ENCODE measurements at regions not wholly inside any gene's neighbourhood (a gene's known extent, or its start where the extent isn't known, plus 50 kb on each side); places are given as distances from the start of the nearest gene placed in this dataset.

DNA sequence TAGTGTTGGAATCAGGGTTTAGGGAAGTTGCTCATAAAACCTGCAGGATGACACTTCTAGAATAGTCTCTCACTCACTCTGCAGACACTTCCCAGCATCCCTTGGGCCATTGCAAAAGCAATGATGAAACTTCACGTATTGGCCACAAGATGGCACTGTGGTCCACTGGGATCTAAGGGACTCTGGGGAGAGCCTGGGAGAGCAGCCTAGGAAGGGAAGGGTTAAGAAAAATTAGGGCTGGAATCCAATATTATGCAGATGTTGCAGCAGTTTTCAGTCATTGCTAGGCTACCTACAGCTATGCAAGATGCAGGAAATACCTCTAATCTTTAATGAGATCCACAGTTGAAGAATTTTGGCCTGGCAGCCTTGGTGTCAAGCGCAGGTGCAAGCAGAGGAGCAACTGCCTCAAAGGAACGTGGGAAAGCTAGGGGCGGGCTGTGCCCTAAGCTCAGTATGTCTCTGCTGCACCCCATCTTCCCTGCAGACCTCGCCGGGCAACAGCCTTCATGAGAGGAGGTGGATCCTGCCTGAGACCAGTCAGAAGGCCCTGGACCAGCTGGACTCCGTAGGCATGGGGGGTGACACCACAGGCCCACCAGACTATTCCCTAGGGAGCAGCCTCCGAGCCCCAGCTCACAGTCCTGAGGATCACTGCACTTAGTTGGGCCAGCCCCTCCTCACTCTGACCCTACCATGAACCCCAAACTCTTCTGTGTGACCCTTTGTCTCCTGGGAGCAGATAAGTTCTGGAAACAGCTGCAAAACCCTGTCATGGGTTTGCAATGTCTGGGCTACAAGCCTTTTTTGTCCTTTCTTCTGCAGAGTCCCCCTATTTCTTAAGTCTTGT, 127.9 kb upstream of the PRSS58 start:
- TF ChIP-seq, protein P1, sequence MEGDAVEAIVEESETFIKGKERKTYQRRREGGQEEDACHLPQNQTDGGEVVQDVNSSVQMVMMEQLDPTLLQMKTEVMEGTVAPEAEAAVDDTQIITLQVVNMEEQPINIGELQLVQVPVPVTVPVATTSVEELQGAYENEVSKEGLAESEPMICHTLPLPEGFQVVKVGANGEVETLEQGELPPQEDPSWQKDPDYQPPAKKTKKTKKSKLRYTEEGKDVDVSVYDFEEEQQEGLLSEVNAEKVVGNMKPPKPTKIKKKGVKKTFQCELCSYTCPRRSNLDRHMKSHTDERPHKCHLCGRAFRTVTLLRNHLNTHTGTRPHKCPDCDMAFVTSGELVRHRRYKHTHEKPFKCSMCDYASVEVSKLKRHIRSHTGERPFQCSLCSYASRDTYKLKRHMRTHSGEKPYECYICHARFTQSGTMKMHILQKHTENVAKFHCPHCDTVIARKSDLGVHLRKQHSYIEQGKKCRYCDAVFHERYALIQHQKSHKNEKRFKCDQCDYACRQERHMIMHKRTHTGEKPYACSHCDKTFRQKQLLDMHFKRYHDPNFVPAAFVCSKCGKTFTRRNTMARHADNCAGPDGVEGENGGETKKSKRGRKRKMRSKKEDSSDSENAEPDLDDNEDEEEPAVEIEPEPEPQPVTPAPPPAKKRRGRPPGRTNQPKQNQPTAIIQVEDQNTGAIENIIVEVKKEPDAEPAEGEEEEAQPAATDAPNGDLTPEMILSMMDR (IDR thresholded peaks at IDR 0.05; ENCODE audit: extremely low read depth, insufficient read depth, missing control alignments): peak; percentile 71
- peak; percentile 38 for DNase-seq (ENCODE audit: low spot score)
- in situ Hi-C loops (cut with MboI; ENCODE audit: low pct_unique_long_range_greater_than_20kb, low sequenced_read_pairs, unreplicated experiment): no loop called here

DNA sequence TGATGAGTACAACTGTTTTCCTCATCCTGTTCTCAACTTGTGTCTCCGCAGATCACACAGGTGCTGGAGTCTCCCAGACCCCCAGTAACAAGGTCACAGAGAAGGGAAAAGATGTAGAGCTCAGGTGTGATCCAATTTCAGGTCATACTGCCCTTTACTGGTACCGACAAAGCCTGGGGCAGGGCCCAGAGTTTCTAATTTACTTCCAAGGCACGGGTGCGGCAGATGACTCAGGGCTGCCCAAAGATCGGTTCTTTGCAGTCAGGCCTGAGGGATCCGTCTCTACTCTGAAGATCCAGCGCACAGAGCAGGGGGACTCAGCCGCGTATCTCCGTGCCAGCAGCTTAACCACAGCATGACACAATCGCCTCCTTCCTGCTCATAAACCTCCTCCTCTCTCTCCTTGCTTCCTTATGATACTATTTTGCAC, 126.7 kb upstream of the PRSS58 start:
- no peak for DNase-seq (ENCODE audit: low spot score)
- TF ChIP-seq, protein P1 (IDR thresholded peaks at IDR 0.05; ENCODE audit: extremely low read depth, insufficient read depth, missing control alignments): no peak
- in situ Hi-C loops (cut with MboI; ENCODE audit: low pct_unique_long_range_greater_than_20kb, low sequenced_read_pairs, unreplicated experiment): no loop called here

DNA sequence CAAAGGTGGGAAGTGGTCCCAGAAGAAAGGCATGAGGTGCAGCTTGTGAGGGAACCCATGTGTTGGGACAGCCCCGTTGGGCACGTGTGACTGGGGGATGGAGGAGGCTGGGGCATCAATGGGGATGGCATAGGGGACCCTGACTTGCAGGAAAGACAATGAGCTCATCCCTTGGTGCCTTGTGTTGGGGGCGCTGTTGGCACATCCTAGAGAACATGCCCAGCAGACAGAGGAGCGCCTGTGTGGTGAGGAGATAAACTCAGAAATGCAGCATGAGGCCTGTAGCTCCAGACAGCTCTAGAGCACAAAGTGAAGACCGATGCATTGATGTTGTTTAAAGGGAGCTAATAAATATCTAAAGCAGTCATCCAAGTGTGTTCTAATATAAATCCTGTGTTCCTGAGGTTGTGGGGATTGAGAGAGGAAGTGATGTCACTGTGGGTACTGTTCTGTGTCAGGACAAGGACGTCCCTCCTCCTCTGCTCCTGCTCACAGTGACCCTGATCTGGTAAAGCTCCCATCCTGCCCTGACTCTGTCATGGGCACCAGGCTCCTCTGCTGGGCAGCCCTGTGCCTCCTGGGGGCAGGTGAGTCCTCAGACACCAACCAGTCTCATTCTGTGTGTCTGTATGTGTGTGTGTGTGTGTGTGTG, 126.1 kb upstream of the PRSS58 start:
- TF ChIP-seq, protein P1 (IDR thresholded peaks at IDR 0.05; ENCODE audit: extremely low read depth, insufficient read depth, missing control alignments): no peak
- DNase-seq (ENCODE audit: low spot score): no peak
- in situ Hi-C loops (cut with MboI; ENCODE audit: low pct_unique_long_range_greater_than_20kb, low sequenced_read_pairs, unreplicated experiment): no loop called here

DNA sequence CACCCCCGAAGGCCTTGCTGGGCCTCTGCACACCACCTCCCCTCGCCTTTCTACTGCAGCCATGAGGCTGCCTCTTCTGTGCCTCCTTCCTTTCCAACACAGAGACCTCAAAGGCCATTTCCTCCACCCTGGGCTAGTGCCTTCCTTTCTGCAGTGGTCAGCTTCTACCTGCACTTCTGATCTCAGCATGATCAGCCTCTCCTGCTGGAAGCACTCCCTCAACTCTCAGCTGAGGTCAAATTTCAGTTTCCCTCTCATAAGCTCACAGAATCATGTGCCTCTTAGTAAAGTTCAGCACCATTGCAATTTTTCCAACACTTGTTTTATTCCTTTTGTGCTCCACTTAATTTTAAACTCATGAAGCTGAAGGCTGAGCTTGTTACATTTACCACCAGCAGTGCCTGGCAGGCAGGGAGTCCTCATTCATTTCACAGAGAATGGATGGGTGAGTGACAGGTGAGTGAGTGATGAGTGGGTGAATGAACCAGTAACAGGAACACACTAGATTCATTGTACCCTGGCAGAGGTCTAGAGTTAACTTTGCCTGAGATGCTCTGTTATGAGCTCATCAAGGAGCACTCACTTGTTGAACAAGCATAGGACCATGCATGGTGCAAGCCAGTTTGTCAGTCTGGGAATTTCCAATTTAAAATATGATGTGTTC, 124.0 kb upstream of the PRSS58 start:
- TF ChIP-seq, protein P1 (IDR thresholded peaks at IDR 0.05; ENCODE audit: extremely low read depth, insufficient read depth, missing control alignments): no peak
- in situ Hi-C loops (cut with MboI; ENCODE audit: low pct_unique_long_range_greater_than_20kb, low sequenced_read_pairs, unreplicated experiment): no loop called here
- DNase-seq (ENCODE audit: low spot score): no peak

DNA sequence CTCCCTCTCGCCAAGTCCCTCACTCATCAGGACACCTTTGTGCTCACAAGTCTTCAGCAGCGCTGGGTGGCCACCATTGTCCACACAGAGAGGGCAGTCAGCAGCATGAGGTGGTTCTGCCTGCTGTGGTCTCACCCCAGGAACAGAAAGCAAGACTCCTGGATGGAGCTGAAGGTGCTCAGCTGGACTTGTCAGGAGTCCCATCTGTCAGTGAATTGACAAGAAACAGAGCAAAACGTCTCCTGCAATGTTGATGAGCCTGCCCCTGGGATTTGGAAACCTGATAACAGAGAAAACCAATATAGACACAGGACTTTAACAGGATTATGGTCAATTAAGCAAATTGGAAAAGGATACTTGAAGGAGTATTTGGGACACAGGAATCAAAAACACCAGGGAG, 122.2 kb upstream of the PRSS58 start:
- TF ChIP-seq, protein P1 (IDR thresholded peaks at IDR 0.05; ENCODE audit: extremely low read depth, insufficient read depth, missing control alignments): no peak
- in situ Hi-C loops (cut with MboI; ENCODE audit: low pct_unique_long_range_greater_than_20kb, low sequenced_read_pairs, unreplicated experiment): no loop called here
- no peak for DNase-seq (ENCODE audit: low spot score)

DNA sequence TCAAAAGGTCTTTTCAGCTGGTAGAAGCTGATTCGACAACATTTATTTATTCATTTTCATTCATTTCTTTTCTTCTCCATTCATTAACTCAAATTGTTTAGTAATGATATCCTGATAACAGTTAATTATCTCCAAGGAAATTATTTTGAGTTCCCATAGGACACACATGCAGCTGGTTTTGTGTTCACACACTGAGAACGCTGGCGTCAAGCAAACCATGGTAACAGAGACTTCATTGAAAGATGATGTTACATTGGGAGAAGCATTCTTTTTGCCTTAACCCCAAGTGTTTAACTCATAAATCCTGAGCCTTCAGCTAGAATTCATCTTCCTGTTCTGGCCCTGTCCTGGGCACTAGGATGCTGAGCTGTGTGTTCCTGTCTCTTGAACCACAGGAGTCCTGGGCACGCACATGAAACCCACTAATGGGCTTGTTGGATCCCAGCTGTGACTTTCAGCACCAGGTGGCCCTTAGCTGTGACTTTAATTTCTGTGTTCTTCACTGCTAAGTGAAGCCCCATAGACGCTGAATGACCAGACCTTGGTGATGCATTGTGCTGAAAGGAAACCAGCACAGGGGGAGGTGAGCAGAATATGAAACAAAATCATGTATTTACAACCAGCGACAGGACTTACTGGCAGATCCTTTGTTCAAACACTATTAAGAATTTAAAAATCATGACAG, 121.5 kb upstream of the PRSS58 start:
- in situ Hi-C loops (cut with MboI; ENCODE audit: low pct_unique_long_range_greater_than_20kb, low sequenced_read_pairs, unreplicated experiment): no loop called here
- DNase-seq (ENCODE audit: low spot score): no peak
- TF ChIP-seq, protein P1 (IDR thresholded peaks at IDR 0.05; ENCODE audit: extremely low read depth, insufficient read depth, missing control alignments): no peak
